ENCODE measurements at regions not wholly inside any gene's neighbourhood (a gene's known extent, or its start where the extent isn't known, plus 50 kb on each side); places are given as distances from the start of the nearest gene placed in this dataset.

DNA sequence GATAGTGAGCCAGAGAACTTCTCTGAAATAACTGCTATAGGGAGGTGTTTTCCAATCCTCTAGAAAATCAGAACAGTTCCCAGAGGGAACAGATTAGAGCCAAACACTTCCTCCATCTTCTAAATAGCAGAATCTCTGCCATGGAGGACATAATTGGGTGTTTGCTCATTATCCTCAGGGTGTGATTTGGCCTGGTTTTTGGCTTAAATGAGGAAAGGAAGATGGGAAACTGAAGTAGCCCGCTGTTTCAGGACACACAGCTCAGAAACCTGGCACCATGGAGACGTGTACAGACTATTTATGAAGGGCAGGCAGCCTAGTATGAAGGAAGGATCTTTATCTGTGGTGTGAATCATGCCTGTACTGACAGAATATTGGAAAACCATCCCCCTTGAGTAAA is 231.7 kb upstream of the PRKD1 start (continued):
- TF ChIP-seq MLLT1 (IDR thresholded peaks at IDR 0.05) (no peak), CHD2 (IDR thresholded peaks at IDR 0.05; ENCODE audit: borderline replicate concordance, low read depth, low read length) (no peak), NBN (IDR thresholded peaks at IDR 0.05) (no peak), SMAD5 (IDR thresholded peaks at IDR 0.05; ENCODE audit: low read depth) (no peak), ZNF207 (IDR thresholded peaks at IDR 0.05; ENCODE audit: borderline replicate concordance) (no peak), RAD21 (IDR thresholded peaks at IDR 0.05; ENCODE audit: insufficient read depth, low read depth, low read length) (no peak), PAX8 (IDR thresholded peaks at IDR 0.05) (no peak)

DNA sequence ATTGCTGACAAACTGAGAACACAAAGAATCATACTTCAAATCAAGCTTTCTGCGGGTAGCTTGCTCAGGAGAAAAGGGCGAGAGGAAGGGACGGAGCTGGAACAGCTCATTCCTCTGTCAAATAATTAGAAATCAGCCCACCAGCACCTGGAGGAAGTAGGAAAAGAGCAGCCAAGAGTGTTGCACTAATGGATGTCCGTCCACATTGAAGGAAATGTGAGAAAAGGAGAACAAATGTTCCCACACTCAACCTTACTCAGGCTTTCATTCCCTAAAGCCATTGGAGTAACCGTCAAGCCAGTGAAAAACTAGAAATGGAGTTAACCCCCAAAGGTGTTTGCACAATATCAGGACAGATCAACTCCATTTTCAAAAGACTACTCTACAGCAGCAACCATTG is 233.0 kb upstream of the PRKD1 start:
- H2AFZ ChIP-seq (ENCODE audit: control insufficient read depth, low read depth, low read length), result no peak overlapping the region
- intact Hi-C loops (cut with micrococcal nuclease; ENCODE audit: unreplicated experiment), result no loop called here
- in situ Hi-C loops (cut with MboI), result no loop called here
- no peaks in the 10 kb centered on the region for H3K79me2 ChIP-seq (ENCODE audit: control insufficient read depth, insufficient read depth, low read length)
- DNase-seq (ENCODE audit: low read depth, low spot score) (no peak), ATAC-seq (no peak), FAIRE-seq (no peak)
- no peak overlapping the region for H3K4me3 ChIP-seq
- no peaks in the 10 kb centered on the region for H3K27me3 ChIP-seq (replicated peaks in 1 of 2; ENCODE audit: control insufficient read depth in 2 of 2, insufficient read depth in 2 of 2, low read length in 1 of 2)
- no peaks in the 10 kb centered on the region for H3K4me1 ChIP-seq (ENCODE audit: control insufficient read depth, insufficient read depth, low read length)
- no peak overlapping the region for H3K4me2 ChIP-seq (ENCODE audit: control insufficient read depth, insufficient read depth)
- ChIA-PET RAD21 (ENCODE audit: unreplicated experiment) (no interaction called here), CTCF (no interaction called here), SMC1A (ENCODE audit: uncharacterized antibody, unreplicated experiment) (no interaction called here), POLR2A (no interaction called here)
- H4K20me1 ChIP-seq (ENCODE audit: control insufficient read depth, insufficient read depth), result no peaks in the 10 kb centered on the region
- WGBS (ENCODE audit: insufficient coverage, insufficient replicate concordance, low lambda C conversion rate, missing lambda C conversion rate), result 11% methylated on average over 5 of the region's 5 CpGs
- no TSS peak for BruUV-seq (replicated peaks)
- no peaks in the 10 kb centered on the region for H3K36me3 ChIP-seq (ENCODE audit: control insufficient read depth in 2 of 2, insufficient read depth in 2 of 2, low read length in 1 of 2)
- H3K27ac ChIP-seq (ENCODE audit: control insufficient read depth, insufficient read depth), result no peak overlapping the region
- no peaks in the 10 kb centered on the region for H3K9me3 ChIP-seq (replicated peaks; ENCODE audit: control insufficient read depth, insufficient read depth, low read length)
- H3K9ac ChIP-seq (ENCODE audit: control insufficient read depth, insufficient read depth, low read length), result no peak overlapping the region
- TF ChIP-seq ZBED1 (IDR thresholded peaks at IDR 0.05; ENCODE audit: borderline replicate concordance), result no peak
- TF ChIP-seq USF2 (IDR thresholded peaks at IDR 0.05; ENCODE audit: borderline replicate concordance, low read depth, low read length), result no peak
- TF ChIP-seq PAX5 (IDR thresholded peaks at IDR 0.05; ENCODE audit: borderline replicate concordance, low read depth, low read length), result no peak
- no peak for TF ChIP-seq CBFB (IDR thresholded peaks at IDR 0.05; ENCODE audit: low read depth)
- TF ChIP-seq, protein P1, sequence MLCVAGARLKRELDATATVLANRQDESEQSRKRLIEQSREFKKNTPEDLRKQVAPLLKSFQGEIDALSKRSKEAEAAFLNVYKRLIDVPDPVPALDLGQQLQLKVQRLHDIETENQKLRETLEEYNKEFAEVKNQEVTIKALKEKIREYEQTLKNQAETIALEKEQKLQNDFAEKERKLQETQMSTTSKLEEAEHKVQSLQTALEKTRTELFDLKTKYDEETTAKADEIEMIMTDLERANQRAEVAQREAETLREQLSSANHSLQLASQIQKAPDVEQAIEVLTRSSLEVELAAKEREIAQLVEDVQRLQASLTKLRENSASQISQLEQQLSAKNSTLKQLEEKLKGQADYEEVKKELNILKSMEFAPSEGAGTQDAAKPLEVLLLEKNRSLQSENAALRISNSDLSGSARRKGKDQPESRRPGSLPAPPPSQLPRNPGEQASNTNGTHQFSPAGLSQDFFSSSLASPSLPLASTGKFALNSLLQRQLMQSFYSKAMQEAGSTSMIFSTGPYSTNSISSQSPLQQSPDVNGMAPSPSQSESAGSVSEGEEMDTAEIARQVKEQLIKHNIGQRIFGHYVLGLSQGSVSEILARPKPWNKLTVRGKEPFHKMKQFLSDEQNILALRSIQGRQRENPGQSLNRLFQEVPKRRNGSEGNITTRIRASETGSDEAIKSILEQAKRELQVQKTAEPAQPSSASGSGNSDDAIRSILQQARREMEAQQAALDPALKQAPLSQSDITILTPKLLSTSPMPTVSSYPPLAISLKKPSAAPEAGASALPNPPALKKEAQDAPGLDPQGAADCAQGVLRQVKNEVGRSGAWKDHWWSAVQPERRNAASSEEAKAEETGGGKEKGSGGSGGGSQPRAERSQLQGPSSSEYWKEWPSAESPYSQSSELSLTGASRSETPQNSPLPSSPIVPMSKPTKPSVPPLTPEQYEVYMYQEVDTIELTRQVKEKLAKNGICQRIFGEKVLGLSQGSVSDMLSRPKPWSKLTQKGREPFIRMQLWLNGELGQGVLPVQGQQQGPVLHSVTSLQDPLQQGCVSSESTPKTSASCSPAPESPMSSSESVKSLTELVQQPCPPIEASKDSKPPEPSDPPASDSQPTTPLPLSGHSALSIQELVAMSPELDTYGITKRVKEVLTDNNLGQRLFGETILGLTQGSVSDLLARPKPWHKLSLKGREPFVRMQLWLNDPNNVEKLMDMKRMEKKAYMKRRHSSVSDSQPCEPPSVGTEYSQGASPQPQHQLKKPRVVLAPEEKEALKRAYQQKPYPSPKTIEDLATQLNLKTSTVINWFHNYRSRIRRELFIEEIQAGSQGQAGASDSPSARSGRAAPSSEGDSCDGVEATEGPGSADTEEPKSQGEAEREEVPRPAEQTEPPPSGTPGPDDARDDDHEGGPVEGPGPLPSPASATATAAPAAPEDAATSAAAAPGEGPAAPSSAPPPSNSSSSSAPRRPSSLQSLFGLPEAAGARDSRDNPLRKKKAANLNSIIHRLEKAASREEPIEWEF (IDR thresholded peaks at IDR 0.05; ENCODE audit: insufficient replicate concordance, low read depth, low read length), result no peak
- TF ChIP-seq, protein P2, sequence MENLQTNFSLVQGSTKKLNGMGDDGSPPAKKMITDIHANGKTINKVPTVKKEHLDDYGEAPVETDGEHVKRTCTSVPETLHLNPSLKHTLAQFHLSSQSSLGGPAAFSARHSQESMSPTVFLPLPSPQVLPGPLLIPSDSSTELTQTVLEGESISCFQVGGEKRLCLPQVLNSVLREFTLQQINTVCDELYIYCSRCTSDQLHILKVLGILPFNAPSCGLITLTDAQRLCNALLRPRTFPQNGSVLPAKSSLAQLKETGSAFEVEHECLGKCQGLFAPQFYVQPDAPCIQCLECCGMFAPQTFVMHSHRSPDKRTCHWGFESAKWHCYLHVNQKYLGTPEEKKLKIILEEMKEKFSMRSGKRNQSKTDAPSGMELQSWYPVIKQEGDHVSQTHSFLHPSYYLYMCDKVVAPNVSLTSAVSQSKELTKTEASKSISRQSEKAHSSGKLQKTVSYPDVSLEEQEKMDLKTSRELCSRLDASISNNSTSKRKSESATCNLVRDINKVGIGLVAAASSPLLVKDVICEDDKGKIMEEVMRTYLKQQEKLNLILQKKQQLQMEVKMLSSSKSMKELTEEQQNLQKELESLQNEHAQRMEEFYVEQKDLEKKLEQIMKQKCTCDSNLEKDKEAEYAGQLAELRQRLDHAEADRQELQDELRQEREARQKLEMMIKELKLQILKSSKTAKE (IDR thresholded peaks at IDR 0.05; ENCODE audit: low read depth, poor library complexity, severe bottlenecking), result no peak
- TF ChIP-seq RBBP5 (conservative IDR thresholded peaks at IDR 0.05), result no peak
- TF ChIP-seq GATAD2B (conservative IDR thresholded peaks at IDR 0.05; ENCODE audit: low read depth), result no peak
- TF ChIP-seq BCL11A (IDR thresholded peaks at IDR 0.05; ENCODE audit: low read depth, low read length), result no peak
- no peak for TF ChIP-seq TCF12 (IDR thresholded peaks at IDR 0.05; ENCODE audit: low read depth, low read length)

Measured in GM12878 (cell line).